WTC11 (cell line): ENCODE measurements at regions not wholly inside any gene's neighbourhood (a gene's known extent, or its start where the extent isn't known, plus 50 kb on each side); places are given as distances from the start of the nearest gene placed in this dataset.

Source experiments
- ATAC-seq: fragments of 200-7000 bp; cut with Tn5 transposase; 2 replicates; pipeline ENCODE4 v1.10.0; 2021; ENCODE audit warnings: mild to moderate bottlenecking, moderate library complexity
- CTCF ChIA-PET: fragments of 300-600 bp; sonication (Branson Sonifier 250); formaldehyde crosslinking; loops from one replicate; lab custom pipeline; 2021; ENCODE audit warnings: antibody characterized with exemption; lab: Charles Lee
- POLR2A ChIA-PET: fragments of 350-600 bp; sonication (Branson Sonifier 250); formaldehyde crosslinking; loops from one replicate; lab custom pipeline; 2021; ENCODE audit warnings: antibody characterized with exemption; lab: Charles Lee
- DNase-seq: peaks from one replicate; pipeline ENCODE4 v3.0.0; 2021; ENCODE audit warnings: low spot score
- H3K27ac Mint-ChIP-seq: 2 replicates; pipeline ENCODE4 v1.8.0; 2021; ENCODE audit warnings: mixed read lengths
- H3K27me3 Mint-ChIP-seq: 2 replicates; pipeline ENCODE4 v1.8.0; 2021; ENCODE audit warnings: low read depth, mild to moderate bottlenecking, moderate library complexity, mixed read lengths
- H3K36me3 Mint-ChIP-seq: 2 replicates; pipeline ENCODE4 v1.8.0; 2021; ENCODE audit warnings: mixed read lengths
- H3K4me1 Mint-ChIP-seq: 2 replicates; pipeline ENCODE4 v1.8.0; 2022; ENCODE audit warnings: mixed read lengths
- H3K4me3 Mint-ChIP-seq: 2 replicates; pipeline ENCODE4 v1.8.0; 2021; ENCODE audit warnings: mild to moderate bottlenecking, moderate library complexity, mixed read lengths
- H3K9me3 Mint-ChIP-seq: 2 replicates; pipeline ENCODE4 v1.8.0; 2021; ENCODE audit warnings: mixed read lengths
- ATF3 ChIP-seq: sonication (generic); formaldehyde crosslinking; conservative IDR thresholded peaks from 2 replicates; pipeline ENCODE4 v1.8.1; 2022; ENCODE audit warnings: mild to moderate bottlenecking, missing genetic modification reagents
- CBFB ChIP-seq: sonication (generic); formaldehyde crosslinking; IDR thresholded peaks from 2 replicates; pipeline ENCODE4 v1.8.1; 2022; ENCODE audit warnings: mild to moderate bottlenecking, low read depth, missing genetic modification reagents
- CREM ChIP-seq: sonication (generic); formaldehyde crosslinking; IDR thresholded peaks from 2 replicates; pipeline ENCODE4 v1.8.1; 2022; ENCODE audit warnings: mild to moderate bottlenecking, missing genetic modification reagents, moderate library complexity
- ETV6 ChIP-seq: sonication (generic); formaldehyde crosslinking; IDR thresholded peaks from 2 replicates; pipeline ENCODE4 v1.8.1; 2022; ENCODE audit warnings: mild to moderate bottlenecking, missing genetic modification reagents
- FOXJ3 ChIP-seq: sonication (generic); formaldehyde crosslinking; IDR thresholded peaks from 2 replicates; pipeline ENCODE4 v1.9.0; 2021; ENCODE audit warnings: missing genetic modification reagents, mild to moderate bottlenecking, borderline replicate concordance
- GTF2I ChIP-seq: fragments of 250-450 bp; sonication (Bioruptor Pico); conservative IDR thresholded peaks from 2 replicates; pipeline ENCODE4 v1.4.0; 2021; ENCODE audit warnings: mild to moderate bottlenecking
- IRF2 ChIP-seq: sonication (generic); formaldehyde crosslinking; IDR thresholded peaks from 2 replicates; pipeline ENCODE4 v1.8.0; 2022; ENCODE audit warnings: low read depth, missing genetic modification reagents, borderline replicate concordance
- MXD4 ChIP-seq: fragments of 250-450 bp; sonication (Bioruptor Pico); IDR thresholded peaks from 2 replicates; pipeline ENCODE4 v1.8.0; 2021; ENCODE audit warnings: mild to moderate bottlenecking, moderate library complexity, borderline replicate concordance
- NFATC4 ChIP-seq: fragments of 250-450 bp; sonication (Bioruptor Pico); IDR thresholded peaks from 2 replicates; pipeline ENCODE4 v1.9.0; 2021; ENCODE audit warnings: mild to moderate bottlenecking
- NR1H2 ChIP-seq: sonication (generic); formaldehyde crosslinking; IDR thresholded peaks from 2 replicates; pipeline ENCODE4 v1.9.0; 2021; ENCODE audit warnings: mild to moderate bottlenecking, moderate library complexity, missing genetic modification reagents
- NR3C1 ChIP-seq: sonication (generic); formaldehyde crosslinking; conservative IDR thresholded peaks from 2 replicates; pipeline ENCODE4 v1.8.1; 2023; ENCODE audit warnings: low read depth, mild to moderate bottlenecking, missing genetic modification reagents
- RELA ChIP-seq: sonication (generic); formaldehyde crosslinking; IDR thresholded peaks from 2 replicates; pipeline ENCODE4 v1.8.1; 2022; ENCODE audit warnings: missing genetic modification reagents, mild to moderate bottlenecking, borderline replicate concordance
- SOX15 ChIP-seq: fragments of 250-450 bp; sonication (Bioruptor Pico); IDR thresholded peaks from 2 replicates; pipeline ENCODE4 v1.9.0; 2021; ENCODE audit warnings: mild to moderate bottlenecking
- TCF7 ChIP-seq: sonication (generic); formaldehyde crosslinking; IDR thresholded peaks from 2 replicates; pipeline ENCODE4 v1.8.0; 2022; ENCODE audit warnings: mild to moderate bottlenecking, low read depth, missing genetic modification reagents, moderate library complexity
- TEAD1 ChIP-seq: sonication (generic); formaldehyde crosslinking; IDR thresholded peaks from 2 replicates; pipeline ENCODE4 v1.8.0; 2022; ENCODE audit warnings: mild to moderate bottlenecking, missing genetic modification reagents
- USF2 ChIP-seq: sonication (generic); formaldehyde crosslinking; IDR thresholded peaks from 2 replicates; pipeline ENCODE4 v1.8.1; 2023; ENCODE audit warnings: mild to moderate bottlenecking, missing genetic modification reagents, moderate library complexity
- ZNF121 ChIP-seq: sonication (generic); formaldehyde crosslinking; IDR thresholded peaks from 2 replicates; pipeline ENCODE4 v1.8.0; 2023; ENCODE audit warnings: missing genetic modification reagents
- ZNF232 ChIP-seq: sonication (generic); formaldehyde crosslinking; IDR thresholded peaks from 2 replicates; pipeline ENCODE4 v1.8.0; 2022; ENCODE audit warnings: mild to moderate bottlenecking, missing genetic modification reagents
- ZNF281 ChIP-seq: sonication (generic); formaldehyde crosslinking; IDR thresholded peaks from 2 replicates; pipeline ENCODE4 v1.8.0; 2023; ENCODE audit warnings: mild to moderate bottlenecking, missing genetic modification reagents
- ZNF317 ChIP-seq: sonication (generic); formaldehyde crosslinking; IDR thresholded peaks from 2 replicates; pipeline ENCODE4 v1.8.1; 2023; ENCODE audit warnings: low read depth, mild to moderate bottlenecking, moderate library complexity, missing genetic modification reagents, borderline replicate concordance
- ZNF671 ChIP-seq: fragments of 250-450 bp; sonication (Bioruptor Pico); IDR thresholded peaks from 2 replicates; pipeline ENCODE4 v1.8.0; 2021; ENCODE audit warnings: mild to moderate bottlenecking
- TF ChIP-seq, protein P1 (sequence below): sonication (generic); formaldehyde crosslinking; IDR thresholded peaks from 2 replicates; pipeline ENCODE4 v1.8.0; 2022; ENCODE audit warnings: mild to moderate bottlenecking, missing genetic modification reagents
- TF ChIP-seq, protein P2 (sequence below): sonication (generic); formaldehyde crosslinking; IDR thresholded peaks from 2 replicates; pipeline ENCODE4 v1.8.1; 2022; ENCODE audit warnings: mild to moderate bottlenecking, moderate library complexity, missing genetic modification reagents
- TF ChIP-seq, protein P3 (sequence below): sonication (generic); formaldehyde crosslinking; IDR thresholded peaks from 2 replicates; pipeline ENCODE4 v1.8.1; 2023; ENCODE audit warnings: mild to moderate bottlenecking, missing genetic modification reagents

DNA sequence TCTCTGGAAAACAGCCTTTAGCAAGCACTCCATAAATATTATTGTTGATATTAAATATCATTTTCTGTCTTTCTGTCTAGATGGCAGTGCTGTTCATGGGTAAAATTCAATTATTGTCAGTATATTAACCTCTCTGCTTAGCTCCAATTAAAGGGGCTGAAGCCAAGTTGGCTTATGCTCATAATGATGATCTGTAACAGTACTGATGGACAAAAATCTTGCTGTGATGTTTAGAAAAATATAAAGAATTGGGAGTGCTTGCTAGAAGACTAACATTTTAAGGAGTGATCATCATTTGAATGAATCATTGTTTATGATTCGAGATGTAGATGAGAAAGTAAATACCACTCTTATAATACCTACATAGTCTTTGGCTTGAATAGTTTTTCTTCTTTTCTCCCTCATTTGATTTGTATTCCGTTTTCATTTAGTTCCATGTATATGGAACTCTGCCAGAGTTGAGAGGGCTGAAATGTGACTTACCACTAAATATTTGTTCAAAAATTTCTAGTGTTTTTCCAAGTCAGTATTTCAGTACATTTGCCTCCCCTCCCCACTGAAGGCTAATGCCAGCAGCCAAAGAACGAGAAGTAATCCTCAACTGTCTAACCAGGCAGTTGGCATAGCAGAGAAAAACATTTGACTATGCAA lies 538.3 kb downstream of the CSNK1G3 start:
- Mint-ChIP-seq H3K36me3 (no peaks in the 10 kb centered on the region), H3K4me1 (peaks cover 5% of the 10 kb centered on the region), H3K9me3 (no peaks in the 10 kb centered on the region), H3K27ac (no peak overlapping the region), H3K4me3 (no peak overlapping the region), H3K27me3 (no peaks in the 10 kb centered on the region)
- CTCF ChIA-PET: no interaction called here
- no peak for TF ChIP-seq RELA (CRISPR knock-in tag)
- no peak for TF ChIP-seq ZNF281 (CRISPR knock-in tag)
- TF ChIP-seq, protein P1, sequence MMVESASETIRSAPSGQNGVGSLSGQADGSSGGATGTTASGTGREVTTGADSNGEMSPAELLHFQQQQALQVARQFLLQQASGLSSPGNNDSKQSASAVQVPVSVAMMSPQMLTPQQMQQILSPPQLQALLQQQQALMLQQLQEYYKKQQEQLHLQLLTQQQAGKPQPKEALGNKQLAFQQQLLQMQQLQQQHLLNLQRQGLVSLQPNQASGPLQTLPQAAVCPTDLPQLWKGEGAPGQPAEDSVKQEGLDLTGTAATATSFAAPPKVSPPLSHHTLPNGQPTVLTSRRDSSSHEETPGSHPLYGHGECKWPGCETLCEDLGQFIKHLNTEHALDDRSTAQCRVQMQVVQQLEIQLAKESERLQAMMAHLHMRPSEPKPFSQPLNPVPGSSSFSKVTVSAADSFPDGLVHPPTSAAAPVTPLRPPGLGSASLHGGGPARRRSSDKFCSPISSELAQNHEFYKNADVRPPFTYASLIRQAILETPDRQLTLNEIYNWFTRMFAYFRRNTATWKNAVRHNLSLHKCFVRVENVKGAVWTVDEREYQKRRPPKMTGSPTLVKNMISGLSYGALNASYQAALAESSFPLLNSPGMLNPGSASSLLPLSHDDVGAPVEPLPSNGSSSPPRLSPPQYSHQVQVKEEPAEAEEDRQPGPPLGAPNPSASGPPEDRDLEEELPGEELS: no peak
- no peak for TF ChIP-seq MXD4 (CRISPR knock-in tag)
- no peak for TF ChIP-seq ZNF232 (CRISPR knock-in tag)
- TF ChIP-seq TEAD1 (CRISPR knock-in tag): no peak
- TF ChIP-seq ZNF317 (CRISPR knock-in tag): no peak
- TF ChIP-seq USF2: no peak
- no peak for TF ChIP-seq ETV6 (CRISPR knock-in tag)
- TF ChIP-seq TCF7 (CRISPR knock-in tag): no peak
- TF ChIP-seq FOXJ3 (CRISPR knock-in tag): no peak
- TF ChIP-seq ZNF671 (CRISPR knock-in tag): no peak
- TF ChIP-seq, protein P2, sequence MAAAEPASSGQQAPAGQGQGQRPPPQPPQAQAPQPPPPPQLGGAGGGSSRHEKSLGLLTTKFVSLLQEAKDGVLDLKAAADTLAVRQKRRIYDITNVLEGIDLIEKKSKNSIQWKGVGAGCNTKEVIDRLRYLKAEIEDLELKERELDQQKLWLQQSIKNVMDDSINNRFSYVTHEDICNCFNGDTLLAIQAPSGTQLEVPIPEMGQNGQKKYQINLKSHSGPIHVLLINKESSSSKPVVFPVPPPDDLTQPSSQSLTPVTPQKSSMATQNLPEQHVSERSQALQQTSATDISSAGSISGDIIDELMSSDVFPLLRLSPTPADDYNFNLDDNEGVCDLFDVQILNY (CRISPR knock-in tag): no peak
- TF ChIP-seq GTF2I: no peak
- TF ChIP-seq, protein P3, sequence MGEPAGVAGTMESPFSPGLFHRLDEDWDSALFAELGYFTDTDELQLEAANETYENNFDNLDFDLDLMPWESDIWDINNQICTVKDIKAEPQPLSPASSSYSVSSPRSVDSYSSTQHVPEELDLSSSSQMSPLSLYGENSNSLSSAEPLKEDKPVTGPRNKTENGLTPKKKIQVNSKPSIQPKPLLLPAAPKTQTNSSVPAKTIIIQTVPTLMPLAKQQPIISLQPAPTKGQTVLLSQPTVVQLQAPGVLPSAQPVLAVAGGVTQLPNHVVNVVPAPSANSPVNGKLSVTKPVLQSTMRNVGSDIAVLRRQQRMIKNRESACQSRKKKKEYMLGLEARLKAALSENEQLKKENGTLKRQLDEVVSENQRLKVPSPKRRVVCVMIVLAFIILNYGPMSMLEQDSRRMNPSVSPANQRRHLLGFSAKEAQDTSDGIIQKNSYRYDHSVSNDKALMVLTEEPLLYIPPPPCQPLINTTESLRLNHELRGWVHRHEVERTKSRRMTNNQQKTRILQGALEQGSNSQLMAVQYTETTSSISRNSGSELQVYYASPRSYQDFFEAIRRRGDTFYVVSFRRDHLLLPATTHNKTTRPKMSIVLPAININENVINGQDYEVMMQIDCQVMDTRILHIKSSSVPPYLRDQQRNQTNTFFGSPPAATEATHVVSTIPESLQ: no peak
- no peak for TF ChIP-seq NR3C1 (CRISPR knock-in tag)
- POLR2A ChIA-PET: no interaction called here
- DNase-seq: no peak
- ATAC-seq: no peak

DNA sequence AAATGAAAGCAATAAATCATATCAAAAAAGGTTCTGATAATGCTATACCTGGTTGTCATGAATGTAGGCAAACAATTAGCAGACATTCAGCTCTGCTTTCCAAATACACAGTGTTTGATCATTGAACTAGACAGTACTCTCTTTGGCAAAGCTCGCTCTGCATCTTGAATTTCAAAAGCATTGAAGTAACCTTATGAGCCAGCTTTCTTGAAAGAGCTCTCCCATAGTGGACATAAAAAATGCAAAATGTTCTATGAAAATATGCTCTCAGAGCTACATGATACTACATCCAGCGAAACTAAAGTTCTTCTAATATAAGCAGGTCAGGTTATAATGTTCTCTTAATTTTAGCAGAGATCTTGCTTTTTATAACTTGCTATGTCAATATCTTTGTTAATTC lies 533.4 kb downstream of the CSNK1G3 start:
- ATAC-seq: no peak
- Mint-ChIP-seq H3K4me1 (peaks cover 5% of the 10 kb centered on the region), H3K27me3 (no peaks in the 10 kb centered on the region), H3K9me3 (peaks cover 27% of the 10 kb centered on the region), H3K36me3 (peaks cover 21% of the 10 kb centered on the region), H3K27ac (no peak overlapping the region), H3K4me3 (no peak overlapping the region)
- DNase-seq: no peak
- ChIA-PET CTCF (no interaction called here), POLR2A (no interaction called here)
- no peak for TF ChIP-seq SOX15 (CRISPR knock-in tag)
- no peak for TF ChIP-seq ZNF317 (CRISPR knock-in tag)
- TF ChIP-seq ATF3: no peak
- no peak for TF ChIP-seq CBFB (CRISPR knock-in tag)
- no peak for TF ChIP-seq NR1H2 (CRISPR knock-in tag)
- TF ChIP-seq, protein P1: no peak
- TF ChIP-seq CREM: no peak
- no peak for TF ChIP-seq NFATC4
- TF ChIP-seq ZNF121 (CRISPR knock-in tag): no peak
- no peak for TF ChIP-seq IRF2 (CRISPR knock-in tag)
